NB4 (cell line): ENCODE measurements at regions not wholly inside any gene's neighbourhood (a gene's known extent, or its start where the extent isn't known, plus 50 kb on each side); places are given as distances from the start of the nearest gene placed in this dataset.

Experiments used
- MYC ChIP-seq: IDR thresholded peaks from 2 replicates; pipeline ENCODE4 v1.6.1; 2011; ENCODE audit warnings: low read depth, low read length
- TF ChIP-seq, protein P1 (sequence below): IDR thresholded peaks from one replicate; pipeline ENCODE4 v1.5.1; 2012; ENCODE audit warnings: low read depth, low read length

DNA sequence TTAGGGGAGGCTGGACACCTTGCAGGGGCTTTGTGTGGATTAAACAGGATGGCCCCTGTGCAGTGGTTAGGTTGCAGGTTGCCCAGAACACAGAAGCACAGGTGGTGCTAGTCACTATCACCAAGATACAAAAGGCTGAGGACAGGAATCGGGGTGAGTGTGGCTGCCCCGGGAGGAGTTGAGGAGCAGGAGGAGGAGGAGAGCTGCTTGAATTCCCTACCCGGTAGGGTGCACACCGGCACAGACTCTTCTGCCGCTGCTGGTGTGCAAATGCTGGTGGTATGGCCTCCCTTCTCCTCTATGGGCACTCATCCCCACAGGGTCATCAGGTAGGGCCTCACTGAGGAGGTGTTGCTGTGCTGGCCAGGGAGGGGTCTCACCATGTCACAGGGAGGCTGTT, 67.5 kb upstream of the SMAD6 start:
- TF ChIP-seq, protein P1, sequence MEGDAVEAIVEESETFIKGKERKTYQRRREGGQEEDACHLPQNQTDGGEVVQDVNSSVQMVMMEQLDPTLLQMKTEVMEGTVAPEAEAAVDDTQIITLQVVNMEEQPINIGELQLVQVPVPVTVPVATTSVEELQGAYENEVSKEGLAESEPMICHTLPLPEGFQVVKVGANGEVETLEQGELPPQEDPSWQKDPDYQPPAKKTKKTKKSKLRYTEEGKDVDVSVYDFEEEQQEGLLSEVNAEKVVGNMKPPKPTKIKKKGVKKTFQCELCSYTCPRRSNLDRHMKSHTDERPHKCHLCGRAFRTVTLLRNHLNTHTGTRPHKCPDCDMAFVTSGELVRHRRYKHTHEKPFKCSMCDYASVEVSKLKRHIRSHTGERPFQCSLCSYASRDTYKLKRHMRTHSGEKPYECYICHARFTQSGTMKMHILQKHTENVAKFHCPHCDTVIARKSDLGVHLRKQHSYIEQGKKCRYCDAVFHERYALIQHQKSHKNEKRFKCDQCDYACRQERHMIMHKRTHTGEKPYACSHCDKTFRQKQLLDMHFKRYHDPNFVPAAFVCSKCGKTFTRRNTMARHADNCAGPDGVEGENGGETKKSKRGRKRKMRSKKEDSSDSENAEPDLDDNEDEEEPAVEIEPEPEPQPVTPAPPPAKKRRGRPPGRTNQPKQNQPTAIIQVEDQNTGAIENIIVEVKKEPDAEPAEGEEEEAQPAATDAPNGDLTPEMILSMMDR: no peak
- TF ChIP-seq MYC: no peak
